Mucosa of gallbladder (tissue), 1 donor: ENCODE measurements at regions not wholly inside any gene's neighbourhood (a gene's known extent, or its start where the extent isn't known, plus 50 kb on each side); places are given as distances from the start of the nearest gene placed in this dataset.
A peak's percentile ranks its signal among the peaks of the same experiment; 100 is the strongest.

ENCODE experiments used
- DNase-seq: peaks from one replicate; pipeline ENCODE4 v3.0.0-alpha.2; 2020; ENCODE audit warnings: low spot score
- donor health status: DM: no; HTN: no; CAD: no.

GRCh38 chr2:134120406-134120732 lies 133.5 kb upstream of the MGAT5 start:
- DNase-seq, result no peak

- peak; percentile 48 for DNase-seq
Observed at GRCh38 chr2:134120733-134121630, 132.9 kb upstream of the MGAT5 start.

- DNase-seq, result no peak
Observed at GRCh38 chr2:134122610-134123009, 131.3 kb upstream of the MGAT5 start.

GRCh38 chr2:134123332-134123731 lies 130.5 kb upstream of the MGAT5 start:
- DNase-seq, result no peak

GRCh38 chr2:134124047-134124753 lies 129.7 kb upstream of the MGAT5 start:
- DNase-seq, result peak; percentile 52

- peak; percentile 36 for DNase-seq
Observed at GRCh38 chr2:134127496-134127895, 126.4 kb upstream of the MGAT5 start.

GRCh38 chr2:134128746-134129145 lies 125.1 kb upstream of the MGAT5 start:
- DNase-seq, result no peak

GRCh38 chr2:134129900-134130537 lies 123.9 kb upstream of the MGAT5 start:
- DNase-seq, result no peak

- no peak for DNase-seq
Observed at GRCh38 chr2:134131681-134132489, 122.0 kb upstream of the MGAT5 start.

GRCh38 chr2:134132490-134132857 lies 121.4 kb upstream of the MGAT5 start:
- no peak for DNase-seq

GRCh38 chr2:134133622-134134312 lies 120.1 kb upstream of the MGAT5 start:
- no peak for DNase-seq

- no peak for DNase-seq
Observed at GRCh38 chr2:134134313-134134706, 119.6 kb upstream of the MGAT5 start.

- no peak for DNase-seq
Observed at GRCh38 chr2:134134827-134135226, 119.0 kb upstream of the MGAT5 start.

GRCh38 chr2:134135793-134136192 lies 118.1 kb upstream of the MGAT5 start:
- DNase-seq, result no peak

- peak; percentile 57 for DNase-seq
Observed at GRCh38 chr2:134136731-134137130, 117.1 kb upstream of the MGAT5 start.

GRCh38 chr2:134137182-134137611 lies 116.7 kb upstream of the MGAT5 start:
- peak; percentile 58 for DNase-seq

GRCh38 chr2:134138115-134138514 lies 115.8 kb upstream of the MGAT5 start:
- no peak for DNase-seq

- DNase-seq, result no peak
Observed at GRCh38 chr2:134139611-134140010, 114.3 kb upstream of the MGAT5 start.

GRCh38 chr2:134140251-134140661 lies 113.6 kb upstream of the MGAT5 start:
- peak; percentile 87 for DNase-seq

GRCh38 chr2:134141598-134142340 lies 112.1 kb upstream of the MGAT5 start:
- DNase-seq, result peak; percentile 42
